NCI-H146 treated with DMSO at 0.1 percent for 48 hours (cell line): ENCODE measurements at regions not wholly inside any gene's neighbourhood (a gene's known extent, or its start where the extent isn't known, plus 50 kb on each side); places are given as distances from the start of the nearest gene placed in this dataset.

Experiments
- DNase-seq: peaks from one replicate; lab custom pipeline; 2025; ENCODE audit not compliant: unreplicated experiment; lab: John Stamatoyannopoulos, UW

- DNase-seq: no peak
Observed at GRCh38 chr11:39304586-39304985, 2154.9 kb downstream of the LRRC4C start.

GRCh38 chr11:39294648-39295047, 2164.8 kb downstream of the LRRC4C start:
- DNase-seq: no peak

- no peak for DNase-seq
Observed at GRCh38 chr11:39288011-39288410, 2171.4 kb downstream of the LRRC4C start.

- no peak for DNase-seq
Observed at GRCh38 chr11:39268176-39268690, 2191.2 kb downstream of the LRRC4C start.

GRCh38 chr11:39255648-39256047, 2203.8 kb downstream of the LRRC4C start:
- no peak for DNase-seq

- DNase-seq: no peak
Observed at GRCh38 chr11:39249566-39250365, 2209.7 kb downstream of the LRRC4C start.

- no peak for DNase-seq
Observed at GRCh38 chr11:39247570-39248137, 2211.8 kb downstream of the LRRC4C start.

GRCh38 chr11:39239553-39239952, 2219.9 kb downstream of the LRRC4C start:
- DNase-seq: no peak

GRCh38 chr11:39236916-39237315, 2222.5 kb downstream of the LRRC4C start:
- no peak for DNase-seq

- DNase-seq: no peak
Observed at GRCh38 chr11:39221550-39222138, 2237.8 kb downstream of the LRRC4C start.

GRCh38 chr11:39220501-39221230, 2238.8 kb downstream of the LRRC4C start:
- DNase-seq: no peak

GRCh38 chr11:39220069-39220468, 2239.4 kb downstream of the LRRC4C start:
- no peak for DNase-seq

- DNase-seq: no peak
Observed at GRCh38 chr11:39209981-39210380, 2249.5 kb downstream of the LRRC4C start.

GRCh38 chr11:39205236-39205995, 2254.0 kb downstream of the LRRC4C start:
- DNase-seq: no peak

- DNase-seq: no peak
Observed at GRCh38 chr11:39192671-39193070, 2266.8 kb downstream of the LRRC4C start.

GRCh38 chr11:39190751-39191150, 2268.7 kb downstream of the LRRC4C start:
- no peak for DNase-seq

- no peak for DNase-seq
Observed at GRCh38 chr11:39177678-39178077, 2281.8 kb downstream of the LRRC4C start.

- DNase-seq: no peak
Observed at GRCh38 chr11:39174965-39175364, 2284.5 kb downstream of the LRRC4C start.

- no peak for DNase-seq
Observed at GRCh38 chr11:39174196-39174595, 2285.3 kb downstream of the LRRC4C start.

GRCh38 chr11:39165021-39165420, 2294.4 kb downstream of the LRRC4C start:
- no peak for DNase-seq

GRCh38 chr11:39149214-39149613, 2310.2 kb downstream of the LRRC4C start:
- no peak for DNase-seq
